Panc1 (cell line): ENCODE measurements at regions not wholly inside any gene's neighbourhood (a gene's known extent, or its start where the extent isn't known, plus 50 kb on each side); places are given as distances from the start of the nearest gene placed in this dataset.

Experiments used
- ATAC-seq: fragments of 200-7000 bp; cut with Tn5 transposase; 2 replicates; pipeline ENCODE4 v1.9.1; 2020; ENCODE audit warnings: mild to moderate bottlenecking, moderate library complexity
- BruUV-seq: library from RNA; stranded (reverse); fragments of 400-500 nt; replicated peaks from 2 replicates; lab custom pipeline; 2021; lab: Mats Ljungman, UMichigan
- CTCF ChIA-PET: fragments of 300-600 bp; sonication (Branson Sonifier 250); formaldehyde crosslinking; loops from one replicate; lab custom pipeline; 2022; ENCODE audit warnings: antibody characterized with exemption; lab: Charles Lee
- POLR2A ChIA-PET: fragments of 300-600 bp; sonication (Branson Sonifier 250); formaldehyde crosslinking; loops from one replicate; lab custom pipeline; 2022; ENCODE audit warnings: antibody characterized with exemption; lab: Charles Lee
- DNase-seq: peaks from one replicate; pipeline ENCODE4 v3.0.0-alpha.2; 2010; ENCODE audit warnings: low read depth, low spot score
- H3K27ac ChIP-seq: 2 replicates; pipeline ENCODE4 v1.5.1; 2011; ENCODE audit warnings: mild to moderate bottlenecking, low read length, inconsistent platforms
- H3K27me3 ChIP-seq: fragments of 200-500 bp; sonication (Bioruptor generic); 2 replicates; pipeline ENCODE4 v1.6.0; 2014; ENCODE audit warnings: low read length, inconsistent platforms; ENCODE audit not compliant: control insufficient read depth, insufficient read depth
- H3K36me3 ChIP-seq: fragments of 200-500 bp; sonication (Bioruptor generic); 2 replicates; pipeline ENCODE4 v1.5.1; 2014; ENCODE audit warnings: inconsistent platforms, mild to moderate bottlenecking, low read length, moderate library complexity; ENCODE audit not compliant: control insufficient read depth, insufficient read depth
- H3K4me1 ChIP-seq: 2 replicates; pipeline ENCODE4 v1.5.1; 2011; ENCODE audit warnings: inconsistent platforms, mild to moderate bottlenecking, low read length, moderate library complexity; ENCODE audit not compliant: control insufficient read depth, insufficient read depth
- H3K4me3 ChIP-seq, 2 experiments: 2 replicates each; pipeline ENCODE4 v1.5.1; 2011 to 2012; ENCODE audit warnings: low read depth in 2 of 2, low read length in 2 of 2, mild to moderate bottlenecking in 2 of 2, inconsistent platforms in 1 of 2, moderate library complexity in 1 of 2
- H3K9me3 ChIP-seq: fragments of 200-500 bp; sonication (Bioruptor generic); 2 replicates; pipeline ENCODE4 v1.5.1; 2014; ENCODE audit warnings: low read depth, mild to moderate bottlenecking, inconsistent platforms, low read length, moderate library complexity; ENCODE audit not compliant: control insufficient read depth, insufficient read depth
- CTCF ChIP-seq: fragments of 450-650 bp; IDR thresholded peaks from 2 replicates; pipeline ENCODE4 v1.5.1; 2017; ENCODE audit warnings: mild to moderate bottlenecking
- POLR2AphosphoS5 ChIP-seq: IDR thresholded peaks from 2 replicates; pipeline ENCODE4 v1.6.1; 2012; ENCODE audit warnings: mild to moderate bottlenecking, low read depth, low read length, moderate library complexity
- SIN3A ChIP-seq: IDR thresholded peaks from 2 replicates; pipeline ENCODE4 v1.6.1; 2012; ENCODE audit warnings: low read depth, mild to moderate bottlenecking, low read length, moderate library complexity, borderline replicate concordance; ENCODE audit not compliant: insufficient read depth
- TCF7L2 ChIP-seq: IDR thresholded peaks from 2 replicates; pipeline ENCODE4 v1.6.1; 2011; ENCODE audit warnings: mild to moderate bottlenecking, low read depth, low read length, inconsistent platforms
- in situ Hi-C: cut with HindIII; loops from 2 replicates; pipeline ENCODE4 v1.10.0; 2016; ENCODE audit warnings: low sequenced_read_pairs, low pct_unique_long_range_greater_than_20kb
- intact Hi-C: fragments of 100-400 bp; cut with micrococcal nuclease; formaldehyde crosslinking; loops from one replicate; pipeline ENCODE4 v1.10.0; 2022; ENCODE audit not compliant: unreplicated experiment
- TF ChIP-seq, protein P1 (sequence below), 2 experiments: IDR thresholded peaks; 2 replicates each; pipeline ENCODE4 v1.6.1; 2011 to 2012; ENCODE audit warnings: low read depth in 2 of 2, control low read depth in 1 of 2, low read length in 1 of 2, mild to moderate bottlenecking in 1 of 2, moderate library complexity in 1 of 2; ENCODE audit not compliant: insufficient read depth in 1 of 2

DNA sequence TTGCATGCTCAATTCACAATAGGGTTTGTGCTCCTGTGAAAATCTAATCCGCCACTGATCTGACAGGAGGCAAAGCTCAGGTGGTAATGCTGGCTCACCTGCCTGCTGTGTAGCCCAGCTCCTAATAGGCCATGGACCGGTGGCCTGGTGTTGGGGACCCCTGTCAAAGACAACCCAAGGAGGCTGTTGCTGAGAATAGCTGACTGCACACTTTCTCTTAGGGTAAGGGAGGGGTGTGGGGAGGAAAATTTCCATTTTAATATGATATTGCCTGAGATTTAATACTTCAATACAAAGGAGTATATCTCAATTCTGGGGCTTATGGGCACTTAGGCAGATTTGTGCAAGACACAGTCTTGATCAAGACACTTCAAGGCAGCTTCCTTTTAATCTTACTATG lies 105.8 kb downstream of the ALDH8A1 start:
- intact Hi-C loops = no loop called here
- Histone ChIP-seq H3K27ac (no peak overlapping the region), H3K27me3 (no peaks in the 10 kb centered on the region), H3K4me3 (no peak overlapping the region), H3K4me1 (no peaks in the 10 kb centered on the region), H3K9me3 (no peaks in the 10 kb centered on the region), H3K36me3 (no peaks in the 10 kb centered on the region)
- in situ Hi-C loops = no loop called here
- CTCF ChIA-PET = no interaction called here
- no TSS peak for BruUV-seq
- DNase-seq = no peak
- POLR2A ChIA-PET = no interaction called here
- no peak for ATAC-seq
- TF ChIP-seq, protein P1, sequence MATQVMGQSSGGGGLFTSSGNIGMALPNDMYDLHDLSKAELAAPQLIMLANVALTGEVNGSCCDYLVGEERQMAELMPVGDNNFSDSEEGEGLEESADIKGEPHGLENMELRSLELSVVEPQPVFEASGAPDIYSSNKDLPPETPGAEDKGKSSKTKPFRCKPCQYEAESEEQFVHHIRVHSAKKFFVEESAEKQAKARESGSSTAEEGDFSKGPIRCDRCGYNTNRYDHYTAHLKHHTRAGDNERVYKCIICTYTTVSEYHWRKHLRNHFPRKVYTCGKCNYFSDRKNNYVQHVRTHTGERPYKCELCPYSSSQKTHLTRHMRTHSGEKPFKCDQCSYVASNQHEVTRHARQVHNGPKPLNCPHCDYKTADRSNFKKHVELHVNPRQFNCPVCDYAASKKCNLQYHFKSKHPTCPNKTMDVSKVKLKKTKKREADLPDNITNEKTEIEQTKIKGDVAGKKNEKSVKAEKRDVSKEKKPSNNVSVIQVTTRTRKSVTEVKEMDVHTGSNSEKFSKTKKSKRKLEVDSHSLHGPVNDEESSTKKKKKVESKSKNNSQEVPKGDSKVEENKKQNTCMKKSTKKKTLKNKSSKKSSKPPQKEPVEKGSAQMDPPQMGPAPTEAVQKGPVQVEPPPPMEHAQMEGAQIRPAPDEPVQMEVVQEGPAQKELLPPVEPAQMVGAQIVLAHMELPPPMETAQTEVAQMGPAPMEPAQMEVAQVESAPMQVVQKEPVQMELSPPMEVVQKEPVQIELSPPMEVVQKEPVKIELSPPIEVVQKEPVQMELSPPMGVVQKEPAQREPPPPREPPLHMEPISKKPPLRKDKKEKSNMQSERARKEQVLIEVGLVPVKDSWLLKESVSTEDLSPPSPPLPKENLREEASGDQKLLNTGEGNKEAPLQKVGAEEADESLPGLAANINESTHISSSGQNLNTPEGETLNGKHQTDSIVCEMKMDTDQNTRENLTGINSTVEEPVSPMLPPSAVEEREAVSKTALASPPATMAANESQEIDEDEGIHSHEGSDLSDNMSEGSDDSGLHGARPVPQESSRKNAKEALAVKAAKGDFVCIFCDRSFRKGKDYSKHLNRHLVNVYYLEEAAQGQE (IDR thresholded peaks at IDR 0.05; ENCODE audit: insufficient read depth in 1 of 2, low read depth in 2 of 2, low read length in 1 of 2) = no peak
- TF ChIP-seq SIN3A = no peak
- no peak for TF ChIP-seq POLR2AphosphoS5
- no peak for TF ChIP-seq TCF7L2
- TF ChIP-seq CTCF = no peak

- CTCF ChIA-PET = no interaction called here
- DNase-seq (no peak), ATAC-seq (no peak)
- H3K9me3 ChIP-seq = no peaks in the 10 kb centered on the region
- TF ChIP-seq POLR2AphosphoS5 (no peak), SIN3A (no peak), CTCF (no peak), TCF7L2 (no peak)
- TF ChIP-seq, protein P1 (IDR thresholded peaks at IDR 0.05; ENCODE audit: insufficient read depth in 1 of 2, low read depth in 2 of 2, low read length in 1 of 2) = no peak
- no peaks in the 10 kb centered on the region for H3K4me1 ChIP-seq
- H3K36me3 ChIP-seq = no peaks in the 10 kb centered on the region
- no peak overlapping the region for H3K4me3 ChIP-seq
- no TSS peak for BruUV-seq
- in situ Hi-C loops = no loop called here
- no peak overlapping the region for H3K27ac ChIP-seq
- H3K27me3 ChIP-seq = no peaks in the 10 kb centered on the region
- POLR2A ChIA-PET = no interaction called here
- intact Hi-C loops = no loop called here
Observed at GRCh38 chr6:134840086-134840867, 109.6 kb downstream of the ALDH8A1 start.
